ENCODE measurements at regions not wholly inside any gene's neighbourhood (a gene's known extent, or its start where the extent isn't known, plus 50 kb on each side); places are given as distances from the start of the nearest gene placed in this dataset.

GRCh38 chr1:87632232-87632631 is 303.6 kb downstream of the LMO4 start:
- ATAC-seq: no peak
- Histone ChIP-seq H3K27me3 (ENCODE audit: low read depth) (no peaks in the 10 kb centered on the region), H3K27ac (no peak overlapping the region), H3K9me3 (no peaks in the 10 kb centered on the region), H3K4me1 (no peaks in the 10 kb centered on the region), H3K4me3 (no peak overlapping the region), H3K36me3 (no peaks in the 10 kb centered on the region)
- TF ChIP-seq CTCF (IDR thresholded peaks at IDR 0.05): no peak
- no peak for DNase-seq
- intact Hi-C loops (cut with DNase I): no loop called here

DNA sequence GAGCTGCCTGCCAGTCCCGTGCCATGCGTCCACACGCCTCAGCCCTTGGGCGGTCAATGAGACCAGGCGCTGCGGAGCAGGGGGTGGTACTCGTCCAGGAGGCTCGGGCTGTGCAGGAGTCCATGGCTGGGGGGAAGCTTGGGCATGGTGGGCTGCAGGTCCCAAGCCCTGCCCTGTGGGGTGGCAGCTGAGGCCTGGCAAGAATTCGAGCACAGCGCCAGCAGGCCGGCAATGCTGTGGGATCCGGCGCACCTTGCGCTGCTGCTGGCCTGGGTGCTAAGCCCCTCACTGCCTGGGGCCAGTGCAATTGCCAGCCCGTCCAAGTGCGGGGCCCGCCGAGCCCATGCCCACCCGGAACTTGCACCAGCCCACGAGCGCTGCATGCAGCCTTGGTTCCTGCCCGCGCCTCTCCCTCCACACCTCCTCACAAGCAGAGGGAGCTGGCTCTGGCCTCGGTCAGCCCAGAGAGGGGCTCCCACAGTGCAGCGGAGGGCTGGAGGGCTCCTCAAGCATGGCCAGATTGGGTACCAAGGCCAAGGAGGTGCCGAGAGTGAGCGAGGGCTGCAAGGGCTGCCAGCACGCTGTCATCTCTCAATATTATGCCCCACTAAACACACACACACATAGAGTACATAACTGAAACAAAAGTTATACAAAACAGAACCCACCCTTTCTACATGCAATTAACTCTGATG is 307.7 kb downstream of the LMO4 start:
- intact Hi-C loops (cut with DNase I): no loop called here
- DNase-seq: no peak
- no peaks in the 10 kb centered on the region for H3K9me3 ChIP-seq
- no peak for TF ChIP-seq CTCF (IDR thresholded peaks at IDR 0.05)
- ATAC-seq: no peak
- H3K27me3 ChIP-seq (ENCODE audit: low read depth): no peaks in the 10 kb centered on the region
- no peak overlapping the region for H3K27ac ChIP-seq
- H3K4me3 ChIP-seq: no peak overlapping the region
- H3K4me1 ChIP-seq: no peaks in the 10 kb centered on the region
- no peaks in the 10 kb centered on the region for H3K36me3 ChIP-seq

DNA sequence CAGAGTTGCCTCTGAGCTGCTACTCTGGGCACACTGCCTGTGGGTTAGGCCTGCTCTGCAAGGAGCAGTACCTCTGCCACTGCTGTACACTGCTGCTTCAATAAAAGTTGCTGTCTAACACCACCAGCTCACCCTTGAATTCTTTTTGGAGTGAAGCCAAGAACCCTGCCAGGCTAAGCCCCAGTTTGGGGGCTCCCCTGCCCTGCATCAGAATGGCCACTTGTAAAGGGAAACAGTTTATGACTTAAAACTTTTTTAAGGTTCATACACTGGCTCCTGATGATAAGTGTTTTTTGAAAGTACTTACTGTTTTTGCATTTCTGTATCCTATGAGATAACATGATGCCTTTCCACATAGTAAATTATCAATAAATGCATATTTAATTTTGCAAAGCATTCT is 310.0 kb downstream of the LMO4 start:
- intact Hi-C loops (cut with DNase I): no loop called here
- Histone ChIP-seq H3K4me3 (no peak overlapping the region), H3K9me3 (no peaks in the 10 kb centered on the region), H3K27me3 (ENCODE audit: low read depth) (no peaks in the 10 kb centered on the region), H3K4me1 (no peaks in the 10 kb centered on the region), H3K27ac (no peak overlapping the region), H3K36me3 (no peaks in the 10 kb centered on the region)
- no peak for ATAC-seq
- DNase-seq: no peak
- TF ChIP-seq CTCF (IDR thresholded peaks at IDR 0.05): no peak

DNA sequence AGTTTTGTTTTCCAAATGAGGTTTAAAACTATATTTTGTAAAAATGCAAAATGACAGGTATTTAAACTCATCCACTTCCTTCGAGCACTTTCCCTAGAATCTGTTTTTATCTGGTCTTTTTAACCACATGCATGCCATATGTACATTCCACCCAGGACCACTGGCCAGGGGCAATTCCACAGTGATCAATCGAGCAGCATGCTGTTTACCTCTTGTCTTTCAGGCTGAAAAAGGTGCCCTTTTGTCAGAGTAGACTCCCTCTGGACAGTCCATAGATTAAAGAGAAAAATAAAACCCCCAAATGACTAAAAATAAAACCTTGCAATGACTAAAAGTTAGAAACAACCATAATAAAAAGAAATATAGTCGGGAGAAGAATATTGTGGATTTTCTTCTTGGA is 313.3 kb downstream of the LMO4 start:
- Histone ChIP-seq H3K27ac (no peak overlapping the region), H3K4me1 (no peaks in the 10 kb centered on the region), H3K27me3 (ENCODE audit: low read depth) (no peaks in the 10 kb centered on the region), H3K36me3 (no peaks in the 10 kb centered on the region), H3K4me3 (no peak overlapping the region), H3K9me3 (no peaks in the 10 kb centered on the region)
- TF ChIP-seq CTCF (IDR thresholded peaks at IDR 0.05): no peak
- intact Hi-C loops (cut with DNase I): no loop called here
- ATAC-seq: no peak
- no peak for DNase-seq

DNA sequence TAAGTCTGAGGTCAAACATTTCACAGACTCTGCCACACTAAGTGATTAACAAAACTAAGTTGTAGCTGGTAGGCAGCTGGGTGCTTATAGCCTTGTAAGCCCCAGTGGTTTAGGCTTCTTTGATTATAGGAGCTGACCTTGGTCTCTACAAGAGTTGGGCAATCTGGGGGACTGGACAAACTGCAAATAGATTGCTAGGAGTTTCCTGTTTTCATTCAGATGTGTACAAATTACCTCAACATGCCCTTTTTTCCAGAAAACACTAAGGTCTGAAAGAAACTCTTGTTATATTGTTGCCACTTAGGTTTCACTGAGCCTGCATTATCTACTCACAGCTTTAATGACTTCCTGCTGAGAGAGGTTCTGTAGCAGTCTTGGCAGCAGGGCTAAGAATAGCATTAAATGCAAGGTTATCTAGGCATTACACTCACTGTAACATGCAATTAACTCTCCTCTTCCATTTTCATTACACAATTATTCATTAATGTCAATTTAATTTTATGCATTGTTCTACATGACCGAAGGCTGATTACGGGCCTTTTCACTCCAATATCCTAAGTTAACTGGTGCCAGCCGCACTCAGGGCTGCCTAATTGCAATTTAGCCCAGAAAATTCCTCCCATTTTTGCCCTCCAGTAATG is 314.0 kb downstream of the LMO4 start:
- intact Hi-C loops (cut with DNase I): no loop called here
- DNase-seq: no peak
- H3K27ac ChIP-seq: no peak overlapping the region

More for the DNA sequence above, 314.0 kb downstream of the LMO4 start:
- Histone ChIP-seq H3K27me3 (ENCODE audit: low read depth) (no peaks in the 10 kb centered on the region), H3K4me3 (no peak overlapping the region), H3K4me1 (no peaks in the 10 kb centered on the region), H3K36me3 (no peaks in the 10 kb centered on the region), H3K9me3 (no peaks in the 10 kb centered on the region)
- ATAC-seq: no peak
- TF ChIP-seq CTCF (IDR thresholded peaks at IDR 0.05): no peak
